Esophagus squamous epithelium (tissue), 4 donors: ENCODE measurements at regions not wholly inside any gene's neighbourhood (a gene's known extent, or its start where the extent isn't known, plus 50 kb on each side); places are given as distances from the start of the nearest gene placed in this dataset.

Source experiments
- CTCF ChIP-seq, 6 experiments: fragments of 450-650 bp in 4 of 6; fragments of 200-600 bp in 2 of 6; sonication (generic) in 2 of 6; IDR thresholded peaks; one replicate each; pipeline ENCODE4 v1.5.1; 2016 to 2019; ENCODE audit warnings: antibody characterized with exemption in 6 of 6, mild to moderate bottlenecking in 4 of 6, moderate library complexity in 4 of 6
- POLR2A ChIP-seq, 4 donors: fragments of 450-650 bp; IDR thresholded peaks; one replicate each; pipeline ENCODE4 v1.6.1; 2017; ENCODE audit warnings: antibody characterized with exemption in 4 of 4, mild to moderate bottlenecking in 4 of 4, moderate library complexity in 3 of 4

GRCh38 chr3:65226287-65226686, 538.5 kb upstream of the ADAMTS9 start:
- TF ChIP-seq CTCF (IDR thresholded peaks at IDR 0.05) (no peak), POLR2A (IDR thresholded peaks at IDR 0.05) (no peak)
